ENCODE measurements at regions not wholly inside any gene's neighbourhood (a gene's known extent, or its start where the extent isn't known, plus 50 kb on each side); places are given as distances from the start of the nearest gene placed in this dataset.

- H3K4me3 ChIP-seq (ENCODE audit: low read depth, low read length), result no peak overlapping the region
- no peak for DNase-seq (ENCODE audit: low read depth)
- TF ChIP-seq, protein P1, sequence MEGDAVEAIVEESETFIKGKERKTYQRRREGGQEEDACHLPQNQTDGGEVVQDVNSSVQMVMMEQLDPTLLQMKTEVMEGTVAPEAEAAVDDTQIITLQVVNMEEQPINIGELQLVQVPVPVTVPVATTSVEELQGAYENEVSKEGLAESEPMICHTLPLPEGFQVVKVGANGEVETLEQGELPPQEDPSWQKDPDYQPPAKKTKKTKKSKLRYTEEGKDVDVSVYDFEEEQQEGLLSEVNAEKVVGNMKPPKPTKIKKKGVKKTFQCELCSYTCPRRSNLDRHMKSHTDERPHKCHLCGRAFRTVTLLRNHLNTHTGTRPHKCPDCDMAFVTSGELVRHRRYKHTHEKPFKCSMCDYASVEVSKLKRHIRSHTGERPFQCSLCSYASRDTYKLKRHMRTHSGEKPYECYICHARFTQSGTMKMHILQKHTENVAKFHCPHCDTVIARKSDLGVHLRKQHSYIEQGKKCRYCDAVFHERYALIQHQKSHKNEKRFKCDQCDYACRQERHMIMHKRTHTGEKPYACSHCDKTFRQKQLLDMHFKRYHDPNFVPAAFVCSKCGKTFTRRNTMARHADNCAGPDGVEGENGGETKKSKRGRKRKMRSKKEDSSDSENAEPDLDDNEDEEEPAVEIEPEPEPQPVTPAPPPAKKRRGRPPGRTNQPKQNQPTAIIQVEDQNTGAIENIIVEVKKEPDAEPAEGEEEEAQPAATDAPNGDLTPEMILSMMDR (conservative IDR thresholded peaks at IDR 0.05; ENCODE audit: low read depth, low read length), result no peak
Measured at GRCh38 chr11:90757849-90758494, 535.1 kb upstream of the CHORDC1 start.

DNA sequence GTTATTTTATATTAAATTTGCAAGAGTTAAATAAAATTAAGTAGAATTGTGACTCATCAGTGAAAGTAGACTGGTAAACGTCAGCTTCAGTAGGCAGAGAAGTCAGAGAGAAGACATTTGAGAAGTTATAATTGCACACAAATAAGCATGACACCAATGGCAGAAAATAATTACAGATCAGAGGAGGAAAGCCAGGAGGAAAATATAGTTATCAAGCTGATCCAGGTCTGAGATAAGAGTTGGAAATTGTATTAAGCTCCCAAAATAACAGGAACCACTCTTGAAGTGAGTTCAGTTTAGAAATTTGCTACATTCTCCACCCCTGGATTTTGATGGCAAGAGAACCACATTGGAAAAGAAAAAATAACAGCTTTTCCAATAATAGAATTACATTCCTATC, 533.8 kb upstream of the CHORDC1 start:
- H3K4me3 ChIP-seq (ENCODE audit: low read depth, low read length), result no peak overlapping the region
- DNase-seq (ENCODE audit: low read depth), result no peak
- TF ChIP-seq, protein P1 (conservative IDR thresholded peaks at IDR 0.05; ENCODE audit: low read depth, low read length), result no peak

DNA sequence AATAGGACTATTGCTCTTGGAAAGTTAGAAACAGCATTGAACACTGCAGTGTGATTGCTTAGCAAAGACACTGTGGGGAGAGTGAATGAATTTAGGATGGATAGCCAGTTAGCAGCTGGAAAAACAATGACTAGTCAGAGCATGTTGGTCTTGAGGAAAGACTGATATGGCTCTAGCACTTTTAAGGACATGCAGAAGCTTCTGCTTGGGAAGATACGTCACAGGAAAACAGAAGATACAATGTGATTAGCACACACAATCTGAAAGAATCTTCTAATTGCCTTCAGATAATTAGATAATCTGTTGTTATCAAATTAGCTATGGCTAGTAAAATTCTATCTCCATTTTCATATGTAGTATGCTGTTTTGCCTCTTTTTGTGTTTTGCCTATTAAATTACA, 530.7 kb upstream of the CHORDC1 start:
- no peak overlapping the region for H3K4me3 ChIP-seq (ENCODE audit: low read depth, low read length)
- TF ChIP-seq, protein P1 (conservative IDR thresholded peaks at IDR 0.05; ENCODE audit: low read depth, low read length), result no peak
- DNase-seq (ENCODE audit: low read depth), result no peak

GRCh38 chr11:90747057-90747456, 524.2 kb upstream of the CHORDC1 start:
- no peak overlapping the region for H3K4me3 ChIP-seq (ENCODE audit: low read depth, low read length)
- peak; percentile 71 for DNase-seq (ENCODE audit: low read depth)
- TF ChIP-seq, protein P1 (conservative IDR thresholded peaks at IDR 0.05; ENCODE audit: low read depth, low read length), result no peak

GRCh38 chr11:90744169-90744568, 521.3 kb upstream of the CHORDC1 start:
- DNase-seq (ENCODE audit: low read depth), result no peak
- H3K4me3 ChIP-seq (ENCODE audit: low read depth, low read length), result no peak overlapping the region
- TF ChIP-seq, protein P1 (conservative IDR thresholded peaks at IDR 0.05; ENCODE audit: low read depth, low read length), result no peak

GRCh38 chr11:90738799-90739198, 516.0 kb upstream of the CHORDC1 start:
- DNase-seq (ENCODE audit: low read depth), result no peak
- TF ChIP-seq, protein P1 (conservative IDR thresholded peaks at IDR 0.05; ENCODE audit: low read depth, low read length), result no peak
- H3K4me3 ChIP-seq (ENCODE audit: low read depth, low read length), result no peak overlapping the region

GRCh38 chr11:90737444-90738050, 514.7 kb upstream of the CHORDC1 start:
- TF ChIP-seq, protein P1 (conservative IDR thresholded peaks at IDR 0.05; ENCODE audit: low read depth, low read length), result no peak
- no peak overlapping the region for H3K4me3 ChIP-seq (ENCODE audit: low read depth, low read length)
- DNase-seq (ENCODE audit: low read depth), result peak; percentile 59
